HuH-7 (cell line): ENCODE measurements at regions not wholly inside any gene's neighbourhood (a gene's known extent, or its start where the extent isn't known, plus 50 kb on each side); places are given as distances from the start of the nearest gene placed in this dataset.

Experiments
- DNase-seq: peaks from one replicate; pipeline ENCODE4 v3.0.0; 2011; ENCODE audit warnings: low spot score

DNA sequence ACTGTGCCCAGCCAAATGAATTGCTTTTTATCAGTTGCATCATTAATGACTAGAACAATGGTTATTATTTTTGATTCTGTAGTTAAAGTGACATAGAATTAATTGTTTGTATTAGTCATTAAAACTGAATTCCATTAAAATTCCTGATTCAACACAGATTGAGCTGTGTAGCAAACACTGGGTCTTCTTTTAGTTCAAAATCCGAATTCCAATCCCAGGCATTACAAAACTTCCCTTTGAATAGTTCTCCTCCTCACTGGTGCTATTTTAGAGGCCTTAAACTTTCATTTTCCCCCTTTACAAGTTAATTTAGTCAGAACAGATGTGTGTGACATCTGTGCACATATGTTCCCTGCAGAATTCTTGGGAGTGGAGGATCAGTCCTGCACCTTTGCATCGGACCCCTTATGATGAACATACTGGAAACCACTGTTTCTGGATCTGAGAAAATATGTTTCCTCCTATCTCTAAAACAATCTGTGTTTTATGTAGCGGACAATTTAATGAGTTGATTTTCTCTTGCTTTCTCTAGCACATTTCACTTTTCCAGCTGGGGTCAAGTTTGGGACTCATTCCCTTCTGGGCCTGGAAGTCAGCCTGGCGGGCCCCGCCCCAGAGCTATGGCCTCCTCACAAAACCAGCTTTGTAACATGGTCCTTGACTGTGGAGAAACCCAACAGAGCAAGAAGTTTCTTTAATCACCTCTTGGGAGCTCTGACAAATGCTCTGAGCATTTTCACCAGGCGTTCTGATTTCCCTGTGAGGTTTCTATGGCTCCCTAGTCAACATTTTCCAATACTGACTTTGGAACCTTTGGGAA is 87.9 kb upstream of the MAMDC2 start:
- DNase-seq: no peak

GRCh38 chr9:69961843-69962242 is 81.8 kb upstream of the MAMDC2 start:
- DNase-seq: no peak

DNA sequence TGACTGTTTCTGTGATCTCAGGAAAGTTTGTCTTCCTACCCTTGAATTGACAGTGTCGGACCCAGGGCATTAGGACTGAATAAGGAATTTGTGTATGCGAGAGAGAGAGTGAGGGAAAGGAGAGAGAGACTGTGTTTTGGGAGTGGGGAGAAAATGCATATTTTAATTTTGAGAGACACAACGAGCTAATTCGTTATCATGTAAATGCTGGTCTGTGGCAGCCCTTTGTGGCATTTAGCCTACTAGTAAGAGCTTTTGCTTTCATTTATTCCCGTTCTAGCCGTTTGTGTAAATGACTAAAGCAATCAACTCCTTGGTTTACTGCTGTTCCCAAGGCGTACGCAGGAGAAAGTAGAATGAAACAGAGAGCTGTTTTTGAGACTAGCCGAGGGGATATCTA is 79.8 kb upstream of the MAMDC2 start:
- DNase-seq: no peak

DNA sequence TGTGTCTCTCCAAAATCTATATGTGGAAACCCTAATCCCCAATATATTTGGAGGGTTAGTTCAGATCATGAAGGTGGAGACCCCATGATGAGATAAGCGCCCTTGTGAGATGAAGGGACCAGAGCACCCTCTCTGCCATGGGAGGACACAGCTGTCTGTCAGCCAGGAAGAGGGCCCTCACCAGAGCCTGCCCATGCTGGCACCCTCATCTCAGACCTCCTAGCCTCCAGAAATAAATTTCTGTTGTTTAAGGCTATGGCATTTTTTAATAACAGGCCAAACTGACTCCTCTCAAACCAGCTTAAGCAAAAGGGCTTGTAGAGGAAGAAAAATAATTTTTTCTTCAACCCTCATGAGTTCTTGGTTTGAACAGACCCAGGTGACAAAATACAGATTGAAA is 79.2 kb upstream of the MAMDC2 start:
- no peak for DNase-seq

DNA sequence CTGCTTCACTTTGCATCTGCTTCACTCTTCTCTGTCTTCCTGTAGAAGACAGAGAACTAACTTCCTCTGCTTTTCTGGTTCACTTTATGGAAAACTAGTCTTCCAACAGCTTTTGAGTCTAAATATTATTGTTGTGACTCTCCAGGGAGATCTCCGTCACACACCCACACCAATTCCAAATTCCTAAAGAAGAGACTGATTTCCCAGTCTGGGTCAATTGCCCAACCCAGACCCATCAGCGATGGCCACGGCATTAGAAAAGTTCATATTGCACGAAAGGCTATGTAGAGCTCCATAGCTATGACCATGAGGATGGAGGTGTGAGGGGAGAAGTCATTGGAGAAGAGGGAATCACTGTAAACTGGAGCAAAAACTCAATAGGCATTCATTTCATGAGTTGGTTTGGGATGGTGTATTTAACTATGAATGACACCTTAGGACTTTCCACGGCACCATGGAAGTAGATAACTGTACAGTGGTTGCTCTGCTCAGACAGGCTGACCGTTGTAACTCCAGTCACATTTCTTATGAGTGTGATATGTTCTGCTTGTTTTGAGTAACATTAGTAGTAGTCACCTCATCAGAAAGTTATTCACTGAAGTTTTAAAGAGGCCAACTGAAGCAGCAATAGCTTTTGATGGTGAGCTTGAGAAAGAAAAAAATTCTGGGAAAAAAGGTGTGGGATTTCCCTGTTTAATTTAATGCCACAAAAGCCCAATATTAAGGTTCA is 78.1 kb upstream of the MAMDC2 start:
- no peak for DNase-seq

DNA sequence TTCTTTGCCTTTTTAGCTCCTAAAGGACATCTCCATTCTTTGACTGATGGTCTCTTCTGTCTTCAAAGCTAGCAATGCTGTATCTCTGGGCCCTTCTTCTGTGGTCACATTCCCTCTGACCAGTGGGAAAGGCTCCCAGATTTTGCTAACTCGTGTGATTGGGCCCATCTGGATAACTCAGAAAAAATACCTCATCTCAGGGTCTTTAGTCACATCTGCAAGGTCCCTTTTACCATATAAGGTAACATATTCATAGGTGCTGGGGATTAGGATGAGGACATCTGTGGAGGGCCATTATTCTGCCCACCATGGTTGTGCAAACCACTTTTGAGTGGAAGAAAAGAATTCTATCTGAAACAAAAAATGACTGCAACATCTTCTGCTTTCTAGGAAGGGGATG is 76.3 kb upstream of the MAMDC2 start:
- DNase-seq: no peak

DNA sequence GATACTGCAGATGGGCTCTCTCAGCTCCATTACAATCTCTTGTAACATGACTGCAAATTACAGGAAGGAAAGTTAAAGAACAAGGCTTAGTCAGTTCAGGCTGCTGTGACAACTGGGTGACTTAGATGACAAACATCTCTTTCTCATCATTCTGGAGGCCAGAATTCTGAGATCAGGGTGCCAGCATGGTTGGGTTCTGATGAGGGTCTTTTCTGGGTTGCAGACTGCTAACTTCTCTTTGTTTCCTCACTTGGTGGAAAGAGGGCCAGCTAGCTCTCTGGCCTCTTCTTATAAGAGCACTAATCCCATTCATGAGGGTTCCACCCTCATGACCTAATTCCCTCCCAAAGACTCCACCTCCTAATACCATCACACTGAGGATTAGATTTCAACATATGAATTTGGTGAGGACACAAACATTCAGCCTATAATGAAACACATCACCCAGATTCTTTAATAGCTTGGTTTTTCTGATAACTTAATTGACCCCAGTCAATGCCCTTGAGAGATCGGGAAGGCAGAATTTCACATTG is 73.6 kb upstream of the MAMDC2 start:
- no peak for DNase-seq

GRCh38 chr9:69971643-69972449 is 71.8 kb upstream of the MAMDC2 start:
- peak; percentile 52 for DNase-seq

DNA sequence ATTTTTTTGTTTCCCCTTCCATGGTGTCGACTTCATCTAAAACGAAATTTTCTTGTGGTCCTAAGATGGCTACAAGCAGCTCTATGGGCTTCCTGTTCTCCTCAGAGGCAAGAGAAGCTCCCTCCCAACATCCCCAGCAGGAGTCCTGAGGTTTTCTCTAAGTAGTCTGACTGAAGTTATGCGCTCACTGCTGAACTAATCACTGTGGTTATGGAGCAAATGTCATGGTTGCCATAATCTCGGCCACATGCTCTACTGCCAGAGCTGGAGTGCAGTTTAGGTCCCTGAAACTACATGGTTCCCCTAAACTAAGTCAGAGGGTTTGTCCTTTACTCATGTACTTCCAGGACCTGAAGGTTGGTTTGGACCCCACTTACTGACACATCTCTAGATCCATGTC is 68.0 kb upstream of the MAMDC2 start:
- DNase-seq: no peak

DNA sequence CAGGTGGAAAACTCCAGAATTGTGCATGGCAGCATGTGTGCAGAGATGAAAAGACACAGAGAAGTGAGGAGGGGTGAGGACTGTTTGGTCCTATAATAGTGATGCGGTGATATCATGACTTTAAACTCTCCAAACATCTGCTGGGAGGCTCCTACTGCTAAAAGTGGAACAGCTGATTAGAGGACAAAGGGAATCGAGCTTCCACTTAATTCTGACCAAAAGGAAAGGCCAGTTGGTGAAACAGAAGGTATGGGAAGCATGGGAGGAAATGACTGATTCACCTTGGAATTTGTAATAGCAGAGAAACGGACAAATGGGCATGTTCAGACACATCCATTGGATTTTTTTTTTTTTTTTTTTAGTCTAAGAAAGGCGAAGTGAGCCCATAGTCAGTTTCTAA is 67.5 kb upstream of the MAMDC2 start:
- DNase-seq: no peak

- no peak for DNase-seq
These were observed 63.6 kb upstream of the MAMDC2 start for GRCh38 chr9:69980041-69980440.

DNA sequence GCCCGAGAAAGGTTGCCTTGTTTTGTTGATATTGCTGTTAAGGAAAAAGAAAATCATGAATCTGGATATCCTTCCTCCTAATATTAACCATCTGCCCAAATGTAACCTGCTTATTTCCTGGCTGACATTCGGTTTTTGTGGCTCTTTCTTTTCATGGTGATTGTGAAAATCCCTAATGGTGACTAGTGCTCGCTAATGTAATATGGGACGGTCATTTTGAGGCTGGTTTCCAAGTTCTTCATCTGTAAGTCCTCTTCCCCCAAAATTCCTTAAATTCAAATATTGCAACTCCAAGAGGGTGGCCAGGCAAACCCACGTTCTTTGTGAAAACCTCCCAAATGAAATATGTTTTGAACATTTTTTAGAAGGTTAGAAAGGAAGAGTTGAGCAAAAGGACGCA is 63.1 kb upstream of the MAMDC2 start:
- no peak for DNase-seq

DNA sequence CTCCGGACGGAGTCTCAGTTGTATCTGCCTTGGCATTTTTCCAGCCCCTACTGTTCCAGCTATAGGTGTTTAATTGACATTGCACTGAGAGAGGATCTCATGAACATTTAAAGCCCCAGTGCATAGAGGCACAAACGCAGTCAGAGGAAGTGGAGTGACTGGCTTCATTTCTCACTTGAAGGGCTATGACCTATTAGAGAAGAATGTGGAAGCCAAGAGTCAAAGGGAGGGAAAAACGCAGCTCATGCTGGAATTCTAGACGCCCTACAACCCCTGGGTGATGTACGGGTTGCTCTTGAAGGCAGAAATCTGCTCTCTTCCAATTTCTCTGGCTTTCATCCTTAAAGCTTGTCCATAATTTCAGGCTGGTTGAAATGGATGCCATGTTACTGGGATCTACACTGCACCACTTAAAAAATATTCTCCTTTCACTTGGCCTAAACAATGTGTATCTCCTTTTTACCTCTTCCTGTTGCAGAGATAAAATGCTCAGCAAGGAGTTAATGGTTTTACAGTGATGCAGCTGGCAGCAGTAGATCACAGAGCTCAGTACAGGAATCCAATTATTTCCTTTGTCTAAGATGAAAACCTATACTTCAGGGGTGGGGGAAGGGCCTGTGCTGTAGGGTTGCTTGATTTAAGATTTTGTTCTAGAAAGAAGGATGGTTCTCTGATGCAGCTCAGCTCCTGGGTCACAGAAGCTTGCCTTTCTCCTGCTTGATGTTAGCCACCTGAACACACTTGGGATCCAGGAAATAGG is 61.8 kb upstream of the MAMDC2 start:
- DNase-seq: no peak

DNA sequence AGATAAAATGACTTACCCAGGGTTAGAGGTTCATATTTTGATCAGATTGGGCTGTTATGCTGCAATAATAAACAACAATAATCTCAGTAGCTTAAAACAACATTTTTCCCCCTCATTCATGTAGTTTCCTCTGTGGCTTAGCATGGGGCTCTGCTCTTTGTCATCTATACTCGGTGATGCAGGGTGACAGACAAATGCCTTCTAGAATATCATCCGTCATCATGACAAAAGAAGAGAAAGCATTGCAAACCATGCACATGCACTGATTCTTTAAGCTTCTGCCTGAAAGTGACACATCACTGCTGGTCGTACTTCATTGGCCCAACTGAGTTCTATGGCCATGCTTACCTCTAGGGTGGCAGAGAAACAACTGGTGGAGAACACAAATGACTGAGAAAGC is 58.8 kb upstream of the MAMDC2 start:
- DNase-seq: no peak

GRCh38 chr9:69985971-69986370 is 57.7 kb upstream of the MAMDC2 start:
- no peak for DNase-seq

- no peak for DNase-seq
These were observed 56.7 kb upstream of the MAMDC2 start for GRCh38 chr9:69986970-69987369.

GRCh38 chr9:69987457-69987856 is 56.2 kb upstream of the MAMDC2 start:
- DNase-seq: no peak

DNA sequence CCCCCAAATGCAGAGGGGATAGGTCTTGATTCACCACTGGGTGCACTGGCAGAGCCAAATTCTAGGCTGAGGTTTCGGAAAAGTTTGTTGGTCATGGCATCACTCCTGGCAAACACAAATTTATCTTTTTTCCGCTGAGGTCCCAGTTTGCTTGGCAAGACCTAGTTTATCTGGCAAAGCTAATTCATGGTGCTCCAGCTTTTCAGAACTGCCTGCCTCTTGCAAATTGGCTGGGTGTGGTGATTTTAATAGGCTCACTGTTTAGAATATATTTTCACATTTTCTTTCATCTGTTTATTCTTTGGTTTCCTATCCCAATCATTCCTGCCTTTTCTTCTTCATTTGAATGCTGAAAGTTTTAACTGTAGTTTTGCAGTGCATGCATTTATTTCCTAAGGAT is 50.5 kb upstream of the MAMDC2 start:
- DNase-seq: no peak
